ENCODE measurements at regions not wholly inside any gene's neighbourhood (a gene's known extent, or its start where the extent isn't known, plus 50 kb on each side); places are given as distances from the start of the nearest gene placed in this dataset.

- no peak for DNase-seq (ENCODE audit: low spot score)
These were observed 54.7 kb upstream of the ZNF423 start for GRCh38 chr16:49910541-49911071.

- DNase-seq (ENCODE audit: low spot score): no peak
These were observed 55.5 kb upstream of the ZNF423 start for GRCh38 chr16:49911430-49911829.

GRCh38 chr16:49912721-49913120 is 56.8 kb upstream of the ZNF423 start:
- no peak for DNase-seq (ENCODE audit: low spot score)

- no peak for DNase-seq (ENCODE audit: low spot score)
These were observed 57.8 kb upstream of the ZNF423 start for GRCh38 chr16:49913720-49914119.

GRCh38 chr16:49914657-49915056 is 58.7 kb upstream of the ZNF423 start:
- DNase-seq (ENCODE audit: low spot score): no peak

- no peak for DNase-seq (ENCODE audit: low spot score)
These were observed 62.3 kb upstream of the ZNF423 start for GRCh38 chr16:49918257-49918656.

- DNase-seq (ENCODE audit: low spot score): no peak
These were observed 63.4 kb upstream of the ZNF423 start for GRCh38 chr16:49919327-49919726.

- DNase-seq (ENCODE audit: low spot score): no peak
These were observed 64.5 kb upstream of the ZNF423 start for GRCh38 chr16:49920397-49920796.

GRCh38 chr16:49921106-49921505 is 65.2 kb upstream of the ZNF423 start:
- DNase-seq (ENCODE audit: low spot score): no peak

GRCh38 chr16:49921791-49922456 is 66.0 kb upstream of the ZNF423 start:
- peak; percentile 80 for DNase-seq (ENCODE audit: low spot score)

- DNase-seq (ENCODE audit: low spot score): no peak
These were observed 67.5 kb upstream of the ZNF423 start for GRCh38 chr16:49923411-49923810.

GRCh38 chr16:49924078-49924477 is 68.2 kb upstream of the ZNF423 start:
- DNase-seq (ENCODE audit: low spot score): no peak

GRCh38 chr16:49926941-49927340 is 71.0 kb upstream of the ZNF423 start:
- DNase-seq (ENCODE audit: low spot score): no peak

- DNase-seq (ENCODE audit: low spot score): no peak
These were observed 72.5 kb upstream of the ZNF423 start for GRCh38 chr16:49928176-49929041.

- DNase-seq (ENCODE audit: low spot score): no peak
These were observed 73.7 kb upstream of the ZNF423 start for GRCh38 chr16:49929626-49930025.

GRCh38 chr16:49930841-49931240 is 74.9 kb upstream of the ZNF423 start:
- DNase-seq (ENCODE audit: low spot score): no peak

- DNase-seq (ENCODE audit: low spot score): no peak
These were observed 75.4 kb upstream of the ZNF423 start for GRCh38 chr16:49931266-49931665.

- no peak for DNase-seq (ENCODE audit: low spot score)
These were observed 76.0 kb upstream of the ZNF423 start for GRCh38 chr16:49931916-49932315.

GRCh38 chr16:49932434-49932833 is 76.5 kb upstream of the ZNF423 start:
- DNase-seq (ENCODE audit: low spot score): no peak

- no peak for DNase-seq (ENCODE audit: low spot score)
These were observed 77.0 kb upstream of the ZNF423 start for GRCh38 chr16:49932946-49933345.

- DNase-seq (ENCODE audit: low spot score): no peak
These were observed 80.9 kb upstream of the ZNF423 start for GRCh38 chr16:49936791-49937190.

- peak; percentile 20 for DNase-seq (ENCODE audit: low spot score)
These were observed 82.0 kb upstream of the ZNF423 start for GRCh38 chr16:49937886-49938285.

GRCh38 chr16:49939495-49939894 is 83.6 kb upstream of the ZNF423 start:
- no peak for DNase-seq (ENCODE audit: low spot score)
